ENCODE measurements at regions not wholly inside any gene's neighbourhood (a gene's known extent, or its start where the extent isn't known, plus 50 kb on each side); places are given as distances from the start of the nearest gene placed in this dataset.

DNA sequence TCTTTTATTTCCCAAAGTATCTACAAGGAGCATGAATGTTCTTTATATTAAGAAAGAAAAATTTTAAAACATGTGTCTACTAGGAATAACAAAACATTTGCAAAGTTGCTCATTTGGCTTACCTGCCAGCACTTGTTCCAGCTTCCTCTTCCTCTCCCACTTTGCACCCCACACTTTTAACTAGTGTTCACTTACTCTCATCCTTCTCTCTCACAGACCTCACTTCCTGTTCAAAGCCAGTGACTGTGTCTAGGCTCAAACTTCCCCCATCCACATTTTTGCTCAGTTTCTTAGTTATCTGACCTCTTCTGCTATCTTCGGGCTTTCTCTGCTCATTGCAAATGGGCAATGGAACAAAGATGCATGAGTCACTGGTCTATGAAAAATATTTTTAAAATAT lies 512.2 kb upstream of the ZNF462 start:
- DNase-seq (ENCODE audit: low spot score) (no peak), ATAC-seq (ENCODE audit: low read depth) (no peak)
- H3K4me3 ChIP-seq (ENCODE audit: severe bottlenecking): no peak overlapping the region
- H3K4me1 ChIP-seq (ENCODE audit: insufficient read depth, poor library complexity, severe bottlenecking): no peaks in the 10 kb centered on the region
- no peaks in the 10 kb centered on the region for H3K36me3 ChIP-seq (ENCODE audit: low read depth)
- H3K9me3 ChIP-seq (ENCODE audit: severe bottlenecking): no peaks in the 10 kb centered on the region
- TF ChIP-seq, protein P1, sequence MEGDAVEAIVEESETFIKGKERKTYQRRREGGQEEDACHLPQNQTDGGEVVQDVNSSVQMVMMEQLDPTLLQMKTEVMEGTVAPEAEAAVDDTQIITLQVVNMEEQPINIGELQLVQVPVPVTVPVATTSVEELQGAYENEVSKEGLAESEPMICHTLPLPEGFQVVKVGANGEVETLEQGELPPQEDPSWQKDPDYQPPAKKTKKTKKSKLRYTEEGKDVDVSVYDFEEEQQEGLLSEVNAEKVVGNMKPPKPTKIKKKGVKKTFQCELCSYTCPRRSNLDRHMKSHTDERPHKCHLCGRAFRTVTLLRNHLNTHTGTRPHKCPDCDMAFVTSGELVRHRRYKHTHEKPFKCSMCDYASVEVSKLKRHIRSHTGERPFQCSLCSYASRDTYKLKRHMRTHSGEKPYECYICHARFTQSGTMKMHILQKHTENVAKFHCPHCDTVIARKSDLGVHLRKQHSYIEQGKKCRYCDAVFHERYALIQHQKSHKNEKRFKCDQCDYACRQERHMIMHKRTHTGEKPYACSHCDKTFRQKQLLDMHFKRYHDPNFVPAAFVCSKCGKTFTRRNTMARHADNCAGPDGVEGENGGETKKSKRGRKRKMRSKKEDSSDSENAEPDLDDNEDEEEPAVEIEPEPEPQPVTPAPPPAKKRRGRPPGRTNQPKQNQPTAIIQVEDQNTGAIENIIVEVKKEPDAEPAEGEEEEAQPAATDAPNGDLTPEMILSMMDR (IDR thresholded peaks at IDR 0.05; ENCODE audit: poor library complexity, severe bottlenecking): no peak
- H3K27me3 ChIP-seq (ENCODE audit: insufficient read depth, poor library complexity, severe bottlenecking): no peaks in the 10 kb centered on the region
- no peak overlapping the region for H3K27ac ChIP-seq (ENCODE audit: poor library complexity, severe bottlenecking)

DNA sequence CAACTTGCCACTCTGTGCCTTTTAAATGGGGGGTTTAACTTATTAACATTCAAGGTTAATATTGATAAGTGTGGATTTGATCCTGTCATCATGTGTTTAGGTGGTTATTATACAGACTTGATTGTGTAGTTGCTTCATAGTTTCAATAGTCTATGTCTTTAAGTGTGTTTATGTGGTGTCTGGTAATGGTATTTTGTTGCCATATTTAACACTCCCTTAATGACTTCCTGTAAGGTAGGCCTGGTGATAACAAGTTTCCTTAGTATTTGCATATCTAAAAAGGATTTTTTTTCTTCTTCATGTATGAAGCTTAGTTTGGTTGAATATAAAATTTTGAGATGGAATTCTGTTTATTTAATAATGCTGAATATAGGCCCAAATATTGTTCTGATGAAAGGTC lies 506.0 kb upstream of the ZNF462 start:
- H3K4me3 ChIP-seq (ENCODE audit: severe bottlenecking): no peak overlapping the region
- no peaks in the 10 kb centered on the region for H3K9me3 ChIP-seq (ENCODE audit: severe bottlenecking)
- ATAC-seq (ENCODE audit: low read depth): no peak
- no peak for DNase-seq (ENCODE audit: low spot score)
- no peaks in the 10 kb centered on the region for H3K4me1 ChIP-seq (ENCODE audit: insufficient read depth, poor library complexity, severe bottlenecking)
- H3K36me3 ChIP-seq (ENCODE audit: low read depth): no peaks in the 10 kb centered on the region
- no peak overlapping the region for H3K27ac ChIP-seq (ENCODE audit: poor library complexity, severe bottlenecking)
- TF ChIP-seq, protein P1 (IDR thresholded peaks at IDR 0.05; ENCODE audit: poor library complexity, severe bottlenecking): no peak
- H3K27me3 ChIP-seq (ENCODE audit: insufficient read depth, poor library complexity, severe bottlenecking): no peaks in the 10 kb centered on the region

DNA sequence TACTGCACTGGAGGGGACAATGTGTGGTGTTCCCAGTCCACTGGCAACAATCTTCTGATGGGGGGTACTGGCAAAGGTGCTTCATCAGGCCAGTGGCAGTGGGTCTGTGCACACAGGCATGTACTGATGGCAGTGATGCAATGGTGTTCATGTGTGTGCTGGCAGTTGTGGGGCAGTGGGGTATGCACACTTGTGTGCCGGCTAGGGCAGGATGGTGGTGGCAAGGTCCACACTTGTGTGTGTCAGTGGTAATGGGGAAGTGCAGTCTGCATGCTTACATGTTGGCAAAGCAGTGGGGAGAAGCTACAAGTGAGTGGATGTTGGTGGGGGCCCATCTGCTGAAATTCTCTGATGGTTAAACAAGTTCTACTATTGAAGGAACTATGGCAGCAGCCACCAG lies 504.6 kb upstream of the ZNF462 start:
- no peak for ATAC-seq (ENCODE audit: low read depth)
- Histone ChIP-seq H3K27ac (ENCODE audit: poor library complexity, severe bottlenecking) (no peak overlapping the region), H3K4me3 (ENCODE audit: severe bottlenecking) (no peak overlapping the region), H3K4me1 (ENCODE audit: insufficient read depth, poor library complexity, severe bottlenecking) (no peaks in the 10 kb centered on the region), H3K27me3 (ENCODE audit: insufficient read depth, poor library complexity, severe bottlenecking) (no peaks in the 10 kb centered on the region), H3K36me3 (ENCODE audit: low read depth) (no peaks in the 10 kb centered on the region), H3K9me3 (ENCODE audit: severe bottlenecking) (no peaks in the 10 kb centered on the region)
- TF ChIP-seq, protein P1 (IDR thresholded peaks at IDR 0.05; ENCODE audit: poor library complexity, severe bottlenecking): no peak
- DNase-seq (ENCODE audit: low spot score): no peak

DNA sequence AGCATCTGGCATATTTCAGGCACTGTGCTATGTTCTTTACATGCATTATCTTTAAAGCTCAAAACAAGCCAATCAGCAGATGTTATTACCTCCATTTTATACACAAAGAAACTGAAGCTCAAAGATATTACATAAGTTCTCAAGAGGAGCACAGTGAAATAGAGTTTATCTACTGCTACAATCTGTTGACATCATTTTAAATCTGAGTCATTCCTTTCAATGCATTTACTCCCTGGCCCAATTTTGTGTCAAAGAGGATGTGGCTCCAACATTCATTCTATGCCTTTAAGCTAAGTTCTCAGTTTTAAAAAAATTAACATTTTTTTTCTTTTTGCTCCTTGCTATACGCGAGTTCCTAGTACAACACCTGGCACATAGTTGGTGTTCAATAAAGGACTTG lies 486.3 kb upstream of the ZNF462 start:
- Histone ChIP-seq H3K36me3 (ENCODE audit: low read depth) (no peaks in the 10 kb centered on the region), H3K9me3 (ENCODE audit: severe bottlenecking) (no peaks in the 10 kb centered on the region), H3K4me3 (ENCODE audit: severe bottlenecking) (no peak overlapping the region), H3K27ac (ENCODE audit: poor library complexity, severe bottlenecking) (no peak overlapping the region), H3K27me3 (ENCODE audit: insufficient read depth, poor library complexity, severe bottlenecking) (no peaks in the 10 kb centered on the region), H3K4me1 (ENCODE audit: insufficient read depth, poor library complexity, severe bottlenecking) (no peaks in the 10 kb centered on the region)
- ATAC-seq (ENCODE audit: low read depth) (peak; percentile 25; the same call in 2 of the 3 replicates), DNase-seq (ENCODE audit: low spot score) (no peak)
- TF ChIP-seq, protein P1 (IDR thresholded peaks at IDR 0.05; ENCODE audit: poor library complexity, severe bottlenecking): no peak

DNA sequence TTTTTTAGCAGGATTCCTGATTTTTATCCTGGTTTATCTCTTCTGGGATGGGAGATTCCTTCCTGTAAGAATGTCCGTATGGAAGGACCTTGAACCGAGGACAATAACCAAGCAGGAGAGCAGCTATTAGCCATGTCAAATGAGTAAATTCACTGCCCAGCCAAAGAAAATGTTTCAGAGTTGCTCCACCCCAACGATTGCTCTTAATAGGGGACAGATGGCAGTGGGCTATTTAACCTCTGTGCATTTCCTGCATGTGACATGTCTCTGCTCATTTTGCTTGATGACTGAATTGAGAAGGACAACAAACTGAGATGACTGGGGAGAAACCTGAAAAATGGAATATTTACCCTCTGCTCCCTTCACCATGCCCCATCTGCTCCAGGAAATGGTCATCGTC lies 479.9 kb upstream of the ZNF462 start:
- H3K4me1 ChIP-seq (ENCODE audit: insufficient read depth, poor library complexity, severe bottlenecking): no peaks in the 10 kb centered on the region
- no peak overlapping the region for H3K4me3 ChIP-seq (ENCODE audit: severe bottlenecking)
- H3K27me3 ChIP-seq (ENCODE audit: insufficient read depth, poor library complexity, severe bottlenecking): no peaks in the 10 kb centered on the region
- no peak overlapping the region for H3K27ac ChIP-seq (ENCODE audit: poor library complexity, severe bottlenecking)
- H3K9me3 ChIP-seq (ENCODE audit: severe bottlenecking): no peaks in the 10 kb centered on the region
- ATAC-seq (ENCODE audit: low read depth) (no peak), DNase-seq (ENCODE audit: low spot score) (no peak)
- TF ChIP-seq, protein P1 (IDR thresholded peaks at IDR 0.05; ENCODE audit: poor library complexity, severe bottlenecking): no peak
- H3K36me3 ChIP-seq (ENCODE audit: low read depth): no peaks in the 10 kb centered on the region

Data from RWPE2 (cell line).